ENCODE measurements at regions not wholly inside any gene's neighbourhood (a gene's known extent, or its start where the extent isn't known, plus 50 kb on each side); places are given as distances from the start of the nearest gene placed in this dataset.

GRCh38 chr9:90020276-90020871 lies 415.6 kb downstream of the GADD45G start:
- no peak for TF ChIP-seq CTCF (IDR thresholded peaks at IDR 0.05; ENCODE audit: poor library complexity)
- no peak for TF ChIP-seq EZH2 (IDR thresholded peaks at IDR 0.05; ENCODE audit: borderline replicate concordance)
- TF ChIP-seq EZH2phosphoT487 (IDR thresholded peaks at IDR 0.05; ENCODE audit: low read depth, severe bottlenecking, unreplicated experiment) = no peak

All from hepatocyte (in vitro differentiated cells).